Limb (tissue), 2 donors: ENCODE measurements at regions not wholly inside any gene's neighbourhood (a gene's known extent, or its start where the extent isn't known, plus 50 kb on each side); places are given as distances from the start of the nearest gene placed in this dataset.

Experiments used
- DNase-seq, 2 donors: peaks; one replicate each; pipeline ENCODE4 v3.0.0-alpha.2; 2016; ENCODE audit errors: extremely low spot score in 2 of 2

DNA sequence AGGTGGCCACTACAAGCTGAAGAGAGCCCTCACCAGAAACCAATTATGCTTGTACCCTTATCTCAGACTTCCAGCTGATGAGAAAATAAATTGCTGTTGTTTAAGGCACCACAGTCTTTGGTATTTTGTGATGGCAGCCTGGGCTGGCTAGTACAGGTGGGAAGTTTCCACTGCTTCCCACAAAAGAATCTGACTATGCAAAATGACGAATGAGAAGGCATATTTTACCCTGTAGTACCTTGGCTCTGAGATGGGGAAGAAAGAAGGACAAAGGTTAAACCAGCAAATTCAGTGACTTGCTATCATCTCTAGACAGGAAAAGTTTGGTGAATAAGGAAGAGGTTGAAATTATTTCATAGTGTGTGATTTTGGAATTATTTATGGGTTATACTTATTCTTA lies 112.8 kb upstream of the ELL2 start:
- DNase-seq: no peak

- DNase-seq: no peak
These were observed 111.1 kb upstream of the ELL2 start for GRCh38 chr5:96072791-96073165.

DNA sequence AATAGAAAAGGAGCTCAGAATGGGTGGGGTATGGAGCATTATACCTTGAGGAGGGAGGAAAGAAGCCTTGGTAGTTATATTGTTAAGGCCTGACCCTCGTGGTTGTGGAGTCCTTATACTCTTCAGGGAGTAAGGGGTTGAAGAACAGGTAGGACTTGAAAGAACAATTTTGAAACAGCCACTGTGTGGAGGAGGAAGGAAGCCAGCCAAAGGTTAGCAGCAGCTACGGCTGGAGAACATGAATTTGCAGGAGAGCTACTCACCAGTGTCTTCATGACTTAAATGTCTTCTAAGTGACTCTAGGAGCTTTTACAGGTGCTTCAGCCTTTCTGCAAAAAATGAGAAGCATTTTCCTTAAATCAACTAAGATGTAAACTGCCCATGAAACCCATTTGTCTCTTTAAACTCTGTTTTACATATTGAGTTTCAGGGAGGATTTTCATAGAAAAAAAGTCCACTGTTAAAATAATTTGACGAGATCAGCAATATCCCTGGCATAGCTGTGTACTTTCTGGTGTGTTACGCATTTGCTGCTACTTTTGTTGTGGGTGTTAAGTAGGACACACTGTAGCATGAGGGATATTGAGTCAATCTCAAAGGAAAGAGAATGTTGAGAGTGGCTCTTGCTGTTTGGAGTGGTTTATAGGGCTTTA lies 110.6 kb upstream of the ELL2 start:
- DNase-seq: no peak

GRCh38 chr5:96070622-96071225 lies 109.1 kb upstream of the ELL2 start:
- no peak for DNase-seq

- DNase-seq: no peak
These were observed 106.4 kb upstream of the ELL2 start for GRCh38 chr5:96067894-96068614.

- DNase-seq: no peak
These were observed 105.6 kb upstream of the ELL2 start for GRCh38 chr5:96067251-96067650.

DNA sequence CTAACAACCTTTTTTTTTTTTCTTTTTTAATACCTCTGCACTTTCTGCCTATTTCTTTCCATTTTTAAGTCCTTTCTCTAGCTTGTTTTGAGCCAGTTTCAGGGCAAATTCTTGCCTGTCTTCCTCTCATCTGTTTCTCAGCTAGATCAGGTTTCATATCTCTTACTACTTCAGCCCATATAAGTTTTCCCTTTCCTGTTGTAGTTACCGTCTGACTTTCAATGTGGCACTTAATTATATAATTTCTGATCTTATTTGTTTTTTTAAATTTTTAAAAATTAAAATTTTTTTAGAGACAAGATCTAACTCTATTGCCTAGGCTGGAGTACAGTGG lies 104.7 kb upstream of the ELL2 start:
- DNase-seq: no peak

DNA sequence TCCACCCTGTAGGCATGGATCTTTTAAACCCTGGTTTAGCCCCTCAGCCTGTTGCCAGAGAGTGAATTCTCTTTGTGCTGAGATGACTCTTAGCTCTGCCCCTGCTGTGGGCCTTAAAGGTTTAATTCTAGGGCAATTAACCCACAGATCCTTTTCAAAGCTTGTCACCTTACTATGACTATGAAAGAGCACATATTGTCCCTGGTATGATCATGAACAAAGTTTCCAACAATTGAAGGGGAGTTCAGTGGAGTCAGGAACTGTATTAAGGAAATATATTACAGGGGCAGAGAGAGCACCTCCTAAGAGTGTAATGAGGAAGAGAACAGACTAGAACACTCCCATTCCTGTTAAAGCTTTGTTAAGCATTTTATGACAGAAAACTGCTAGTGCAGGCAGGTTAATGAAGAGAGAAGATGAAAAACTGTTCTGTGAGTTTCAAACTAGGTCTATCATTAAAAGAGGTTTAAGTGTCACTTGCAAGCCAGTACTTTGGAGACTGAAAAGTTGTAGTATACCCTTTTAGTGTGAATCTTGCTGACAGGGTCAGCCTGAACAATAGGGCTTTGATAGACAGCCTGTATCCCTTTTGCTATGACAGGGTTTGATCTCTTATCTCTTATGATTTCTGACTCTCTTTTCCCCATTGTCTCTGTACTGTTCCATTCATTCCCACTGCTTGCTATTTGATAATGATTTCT lies 104.2 kb upstream of the ELL2 start:
- DNase-seq: no peak

DNA sequence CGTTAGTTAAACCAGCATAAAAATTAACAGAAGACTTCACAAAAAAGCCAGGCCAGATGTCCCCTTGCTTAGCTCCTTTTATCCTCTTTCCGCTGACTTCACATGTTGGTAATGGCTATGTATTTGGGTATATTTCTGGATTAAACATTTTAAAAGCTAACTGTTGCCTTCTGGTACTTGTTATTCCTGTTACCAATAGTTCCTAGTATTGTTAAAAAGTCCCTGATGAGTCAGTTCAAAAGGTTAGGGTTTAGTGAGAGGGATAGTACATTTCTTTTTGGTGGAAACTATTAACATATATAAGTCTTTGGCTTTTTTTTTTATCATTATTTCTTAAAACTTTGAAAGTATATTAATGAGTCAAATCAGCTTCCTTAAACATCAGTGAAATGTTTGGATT lies 103.2 kb upstream of the ELL2 start:
- no peak for DNase-seq

DNA sequence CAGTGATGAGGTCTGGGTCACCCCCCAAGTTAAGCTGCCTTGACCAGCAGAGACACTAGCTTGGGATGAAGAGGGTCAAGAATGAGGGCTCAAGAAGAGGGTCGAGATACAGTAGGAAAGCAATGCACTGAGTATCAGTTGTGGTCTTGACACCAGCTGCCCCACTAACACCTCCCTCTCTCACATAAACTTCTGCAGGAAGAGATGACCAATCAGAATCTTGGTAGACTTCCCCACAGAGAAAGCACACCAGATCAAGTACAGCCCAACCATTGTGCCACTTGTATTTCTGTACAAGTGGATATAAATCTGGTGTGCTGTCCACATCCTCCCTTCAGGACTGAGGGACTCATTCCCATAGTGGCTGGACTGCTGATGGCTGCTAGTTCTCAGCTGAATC lies 101.2 kb upstream of the ELL2 start:
- DNase-seq: no peak

DNA sequence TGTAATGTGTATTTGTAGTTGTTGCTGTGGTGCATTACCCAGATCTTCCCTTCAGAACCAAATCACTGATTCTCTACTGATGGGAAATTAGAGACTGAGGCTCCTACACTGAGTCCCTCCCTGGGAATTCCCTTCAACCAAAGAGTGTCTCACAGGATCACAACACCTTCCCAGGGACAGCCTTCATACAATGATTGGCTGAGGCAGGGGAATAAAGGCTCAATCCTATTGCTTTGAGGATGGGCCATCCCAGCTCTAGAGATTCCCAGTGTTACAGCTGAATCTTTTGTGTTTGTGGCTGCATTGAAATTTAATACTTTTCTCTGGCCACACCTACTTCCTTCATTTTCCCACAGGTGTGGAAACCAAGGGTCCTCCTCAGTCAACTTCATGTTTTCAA lies 96.4 kb upstream of the ELL2 start:
- no peak for DNase-seq

DNA sequence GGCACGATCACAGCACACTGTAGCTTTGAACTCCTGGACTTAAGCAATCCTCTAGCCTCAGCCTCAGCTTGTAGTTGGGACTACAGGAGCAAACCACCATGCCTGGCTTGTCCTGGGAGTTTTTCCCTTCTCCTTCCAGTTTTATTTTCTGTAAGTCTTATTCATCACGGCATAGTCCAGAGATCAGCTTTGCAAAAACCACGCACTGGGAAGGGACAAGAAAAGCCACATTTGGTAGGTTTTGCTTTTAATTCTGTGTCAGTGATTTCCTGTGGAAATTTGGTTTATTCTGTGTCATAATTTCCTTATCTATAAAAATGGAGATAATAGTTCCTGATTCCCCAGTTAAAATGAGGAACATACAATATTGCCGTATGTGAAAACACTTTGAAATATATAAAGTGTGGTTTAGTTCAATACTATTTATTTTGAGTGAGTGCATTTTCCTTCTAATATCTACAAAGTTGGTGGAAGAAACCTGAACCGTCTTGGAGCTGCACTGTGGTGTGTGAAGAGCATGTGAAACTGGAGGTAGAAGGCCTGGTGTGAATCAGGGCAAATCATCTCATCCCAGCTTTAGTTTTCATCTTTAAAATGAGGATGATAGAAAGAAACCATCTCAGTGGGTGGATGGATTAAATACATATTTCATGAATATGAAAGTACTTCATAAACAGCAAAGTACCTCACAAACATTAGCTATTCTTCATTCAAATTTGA lies 92.8 kb upstream of the ELL2 start:
- no peak for DNase-seq

GRCh38 chr5:96053063-96053735 lies 91.5 kb upstream of the ELL2 start:
- no peak for DNase-seq

DNA sequence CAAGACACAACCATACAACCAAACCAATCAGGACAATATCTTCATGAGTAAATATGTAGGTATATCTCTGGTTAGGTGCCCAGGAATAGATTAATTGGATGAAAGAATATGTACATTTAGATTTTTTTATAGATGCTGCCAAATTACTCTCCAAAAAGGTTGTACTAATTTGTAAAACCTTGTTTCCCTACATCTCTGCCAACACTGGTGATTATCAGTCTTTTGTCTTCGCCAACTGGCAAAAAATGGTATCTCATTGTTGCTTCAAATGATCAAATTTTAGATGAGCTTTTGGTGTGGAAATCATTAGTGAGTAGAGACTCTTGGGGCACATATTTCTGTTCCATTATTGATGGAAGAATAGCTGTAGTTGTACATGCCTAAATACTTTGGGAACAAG lies 90.7 kb upstream of the ELL2 start:
- no peak for DNase-seq

- DNase-seq: no peak
These were observed 89.8 kb upstream of the ELL2 start for GRCh38 chr5:96051401-96051830.

DNA sequence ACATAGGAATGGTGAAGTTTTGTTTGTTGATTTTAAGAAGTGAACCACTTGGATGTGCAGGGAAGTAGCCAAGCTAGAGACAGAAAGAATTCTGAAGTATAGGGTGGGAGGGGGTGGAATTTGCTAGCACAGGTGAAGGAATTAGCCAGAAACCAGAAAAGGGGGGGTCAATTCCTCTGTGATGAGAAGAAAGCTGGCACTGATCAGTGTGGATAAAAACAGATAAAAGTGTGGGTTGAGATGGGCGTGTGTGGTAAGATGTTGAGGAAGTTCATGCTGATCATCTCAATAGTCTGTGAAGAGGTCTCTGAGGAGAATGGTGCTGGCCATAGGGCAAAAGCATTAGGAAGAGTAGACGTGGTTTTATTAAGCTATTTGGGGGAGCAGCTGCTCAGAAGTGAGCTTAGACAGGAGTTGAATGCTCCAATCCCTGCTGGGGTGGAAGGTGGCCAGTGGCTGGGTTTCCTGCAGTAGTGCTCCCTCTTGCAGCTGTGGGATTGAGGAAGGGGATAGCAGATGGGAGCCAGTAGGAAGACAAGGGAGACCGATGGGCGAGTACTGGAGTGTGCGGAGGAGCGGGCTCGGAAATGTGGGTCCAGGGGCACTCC lies 88.7 kb upstream of the ELL2 start:
- DNase-seq: no peak

DNA sequence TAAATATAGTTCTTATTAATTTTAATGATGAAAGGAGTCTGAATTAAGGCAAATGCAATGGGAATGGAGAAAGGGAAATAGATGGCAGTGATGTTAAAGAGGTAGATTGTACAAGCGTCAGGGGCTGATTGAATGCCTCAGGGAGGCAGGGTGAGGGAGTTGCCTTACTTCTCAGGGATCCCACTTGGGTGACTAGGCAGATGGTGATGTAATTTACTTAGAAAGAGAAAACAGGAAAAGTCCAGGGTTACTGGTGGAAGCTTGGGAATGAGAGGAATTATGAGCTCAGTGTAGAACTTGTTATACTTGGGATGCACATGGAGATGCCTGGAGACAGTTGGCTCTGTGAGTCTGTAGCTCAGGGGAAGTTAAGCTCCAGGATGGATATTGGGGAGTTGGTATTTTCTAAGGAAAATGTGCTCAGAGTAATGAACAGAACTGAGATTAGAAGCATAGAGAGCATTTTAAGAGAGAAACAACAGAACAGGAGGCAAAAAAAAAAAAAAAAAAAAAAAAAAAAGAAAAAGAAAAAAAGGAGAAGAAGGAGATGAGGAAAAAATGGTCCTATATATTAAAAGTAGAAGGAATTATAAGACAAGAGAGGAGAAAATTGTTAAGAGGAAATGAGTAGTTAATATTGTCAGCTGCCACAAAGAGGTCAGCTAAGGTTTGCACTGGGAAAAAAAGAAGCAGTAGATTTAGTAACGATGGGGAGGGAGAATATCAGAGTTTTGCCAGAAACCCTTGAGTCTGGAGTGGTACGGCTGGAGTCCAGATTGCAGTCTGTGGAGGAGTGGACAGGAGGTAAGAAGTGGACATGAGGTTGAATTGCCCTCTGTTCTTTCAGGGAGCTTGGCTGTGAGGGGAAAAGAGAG lies 88.0 kb upstream of the ELL2 start:
- DNase-seq: no peak

DNA sequence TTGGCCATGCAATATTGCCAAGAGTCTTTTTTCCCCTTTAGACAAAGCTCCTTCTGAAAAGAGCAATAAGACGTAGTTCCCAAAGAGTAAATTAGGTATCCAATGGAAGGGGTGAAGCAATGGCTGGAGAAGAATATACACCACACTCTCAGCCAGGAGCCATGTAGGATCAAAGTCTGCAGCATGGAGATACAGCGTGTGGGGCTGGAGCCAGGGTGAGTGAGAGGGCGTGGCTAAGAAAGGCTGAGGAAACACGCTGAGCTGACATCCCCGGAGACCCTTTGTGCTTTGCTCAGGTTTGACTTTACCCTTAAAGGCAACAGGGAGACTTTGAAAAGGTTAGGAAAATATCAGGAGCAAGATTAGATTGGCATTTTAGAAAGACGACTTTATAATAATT lies 87.1 kb upstream of the ELL2 start:
- DNase-seq: no peak

DNA sequence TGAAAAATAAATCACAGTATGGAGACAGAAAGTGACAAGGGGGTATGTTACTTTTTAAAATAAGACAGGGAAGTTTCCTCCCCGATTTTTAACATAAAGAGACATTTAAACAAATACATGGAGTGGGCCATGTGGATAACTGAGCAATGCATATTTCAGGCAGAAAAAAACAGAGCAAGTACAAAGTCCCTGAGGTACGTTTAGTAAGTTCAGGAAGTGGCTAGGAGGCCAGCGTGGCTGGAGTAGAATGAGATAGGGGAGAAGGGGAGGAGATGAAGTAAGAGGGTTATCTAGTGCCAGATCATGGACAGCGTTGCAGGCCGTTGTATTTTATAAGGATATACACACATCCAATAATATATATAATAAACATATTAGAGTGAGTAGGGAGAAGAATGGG lies 84.2 kb upstream of the ELL2 start:
- DNase-seq: no peak

DNA sequence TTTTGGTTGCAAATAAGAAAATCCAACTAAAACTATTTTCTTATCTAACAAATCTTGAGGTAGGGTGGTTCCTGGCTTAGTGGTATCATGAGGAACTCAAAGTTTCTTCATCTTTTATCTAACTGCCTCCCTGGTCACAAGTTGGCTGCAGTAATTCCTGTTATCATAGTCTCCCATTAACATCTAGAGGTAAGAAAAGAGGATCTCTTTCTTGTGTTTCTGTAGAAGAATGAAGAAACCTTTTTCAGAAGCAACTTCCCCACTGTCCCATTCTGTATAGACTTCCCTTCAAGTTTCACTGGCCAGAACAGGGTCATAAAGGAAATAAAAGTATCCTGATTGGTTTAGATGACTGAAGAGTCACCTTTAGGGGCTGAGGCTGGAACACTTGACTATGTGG lies 81.8 kb upstream of the ELL2 start:
- DNase-seq: no peak
